Thyroid gland (tissue), 4 donors: ENCODE measurements at regions not wholly inside any gene's neighbourhood (a gene's known extent, or its start where the extent isn't known, plus 50 kb on each side); places are given as distances from the start of the nearest gene placed in this dataset.

Experiments
- DNase-seq, 2 donors: peaks; one replicate each; pipeline ENCODE4 v3.0.0-alpha.2; 2019
- H3K27ac ChIP-seq, 3 donors: fragments of 200-600 bp; sonication (generic); 1 replicate in 2 of 3; 2 replicates in 1 of 3; pipeline ENCODE4 v1.5.1; 2016 to 2019; ENCODE audit warnings: mild to moderate bottlenecking in 1 of 3, moderate library complexity in 1 of 3
- H3K27me3 ChIP-seq: fragments of 200-600 bp; sonication (generic); one replicate; pipeline ENCODE4 v1.5.1; 2019
- H3K36me3 ChIP-seq, 2 donors: fragments of 200-600 bp; sonication (generic); one replicate each; pipeline ENCODE4 v1.5.1; 2016 to 2019
- H3K4me1 ChIP-seq, 2 donors: fragments of 200-600 bp; sonication (generic); one replicate each; pipeline ENCODE4 v1.5.1; 2017 to 2019
- H3K4me3 ChIP-seq, 3 donors: fragments of 200-600 bp; sonication (generic); replicated peaks in 1 of 3; 1 replicate in 2 of 3; 2 replicates in 1 of 3; pipeline ENCODE4 v1.5.1; 2016; ENCODE audit warnings: mild to moderate bottlenecking in 1 of 3
- H3K9me3 ChIP-seq: fragments of 200-600 bp; sonication (generic); one replicate; pipeline ENCODE4 v1.5.1; 2017
- POLR2A ChIP-seq, 2 donors: fragments of 450-650 bp; IDR thresholded peaks; one replicate each; pipeline ENCODE4 v1.6.1; 2017; ENCODE audit warnings: antibody characterized with exemption in 2 of 2, mild to moderate bottlenecking in 2 of 2, moderate library complexity in 1 of 2
- WGBS, 2 donors: methylation state at CpG; one replicate each; pipeline ENCODE4 v1.1.5; 2017; 5-methylcytosine and 5-hydroxymethylcytosine counted together
- intact Hi-C: fragments of 100-400 bp; cut with DNase I; formaldehyde crosslinking; loops from one replicate; pipeline ENCODE4 v1.15.1; 2023
- TF ChIP-seq, protein P1 (sequence below), 6 experiments: fragments of 200-600 bp in 3 of 6; fragments of 450-650 bp in 3 of 6; sonication (generic) in 3 of 6; IDR thresholded peaks; one replicate each; pipeline ENCODE4 v1.5.1; 2016 to 2019; ENCODE audit warnings: antibody characterized with exemption in 6 of 6, mild to moderate bottlenecking in 2 of 6, inconsistent platforms in 1 of 6, moderate library complexity in 1 of 6

DNA sequence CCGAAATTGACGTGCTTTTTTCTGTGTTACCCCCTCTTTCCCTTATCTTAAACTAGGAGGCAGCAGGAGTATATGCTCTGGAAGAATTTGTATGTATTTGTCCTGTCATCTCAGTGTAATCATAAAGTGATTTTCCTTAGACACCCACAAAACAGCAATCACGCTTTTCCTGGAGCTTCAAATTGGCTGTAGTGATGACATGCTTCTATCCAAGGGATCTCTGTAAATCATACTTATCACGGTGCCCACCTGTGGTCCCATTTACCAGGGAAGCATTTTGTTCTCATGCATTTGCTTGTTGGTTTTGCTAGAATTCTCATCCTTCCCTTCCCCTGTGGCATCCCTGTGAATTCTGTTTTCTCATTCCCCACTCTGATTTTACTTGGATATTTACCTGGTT lies 220.8 kb upstream of the THUMPD2 start:
- intact Hi-C loops = no loop called here
- no peaks in the 10 kb centered on the region for H3K4me1 ChIP-seq
- H3K27ac ChIP-seq = no peak overlapping the region
- no peaks in the 10 kb centered on the region for H3K36me3 ChIP-seq
- no peaks in the 10 kb centered on the region for H3K9me3 ChIP-seq
- no peak overlapping the region for H3K4me3 ChIP-seq
- TF ChIP-seq, protein P1, sequence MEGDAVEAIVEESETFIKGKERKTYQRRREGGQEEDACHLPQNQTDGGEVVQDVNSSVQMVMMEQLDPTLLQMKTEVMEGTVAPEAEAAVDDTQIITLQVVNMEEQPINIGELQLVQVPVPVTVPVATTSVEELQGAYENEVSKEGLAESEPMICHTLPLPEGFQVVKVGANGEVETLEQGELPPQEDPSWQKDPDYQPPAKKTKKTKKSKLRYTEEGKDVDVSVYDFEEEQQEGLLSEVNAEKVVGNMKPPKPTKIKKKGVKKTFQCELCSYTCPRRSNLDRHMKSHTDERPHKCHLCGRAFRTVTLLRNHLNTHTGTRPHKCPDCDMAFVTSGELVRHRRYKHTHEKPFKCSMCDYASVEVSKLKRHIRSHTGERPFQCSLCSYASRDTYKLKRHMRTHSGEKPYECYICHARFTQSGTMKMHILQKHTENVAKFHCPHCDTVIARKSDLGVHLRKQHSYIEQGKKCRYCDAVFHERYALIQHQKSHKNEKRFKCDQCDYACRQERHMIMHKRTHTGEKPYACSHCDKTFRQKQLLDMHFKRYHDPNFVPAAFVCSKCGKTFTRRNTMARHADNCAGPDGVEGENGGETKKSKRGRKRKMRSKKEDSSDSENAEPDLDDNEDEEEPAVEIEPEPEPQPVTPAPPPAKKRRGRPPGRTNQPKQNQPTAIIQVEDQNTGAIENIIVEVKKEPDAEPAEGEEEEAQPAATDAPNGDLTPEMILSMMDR (IDR thresholded peaks at IDR 0.05) = no peak
- no peak for TF ChIP-seq POLR2A (IDR thresholded peaks at IDR 0.05)
- no peaks in the 10 kb centered on the region for H3K27me3 ChIP-seq
- 81 to 94% methylated on average over 4 of the region's 4 CpGs for WGBS, 2 donors
- no peak for DNase-seq

DNA sequence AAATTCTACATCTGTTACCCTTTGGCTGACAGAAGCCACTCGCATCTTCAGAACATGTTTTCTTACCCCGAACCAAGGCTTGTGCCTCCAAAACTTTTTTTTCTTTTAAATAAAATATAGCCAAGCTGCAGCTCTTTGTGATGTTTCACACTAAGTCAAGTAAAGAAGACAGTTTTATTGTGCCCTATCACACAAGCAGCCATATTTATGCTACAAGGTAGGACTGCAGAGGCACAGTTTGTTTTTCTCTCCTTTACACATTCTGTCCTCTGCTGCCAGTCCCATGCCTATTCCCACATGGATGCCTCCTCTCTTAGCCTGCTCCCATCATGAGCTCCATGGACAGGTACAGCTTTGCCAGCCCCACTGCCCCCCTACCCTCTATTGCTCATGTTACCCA lies 219.6 kb upstream of the THUMPD2 start:
- H3K36me3 ChIP-seq = no peaks in the 10 kb centered on the region

DNA sequence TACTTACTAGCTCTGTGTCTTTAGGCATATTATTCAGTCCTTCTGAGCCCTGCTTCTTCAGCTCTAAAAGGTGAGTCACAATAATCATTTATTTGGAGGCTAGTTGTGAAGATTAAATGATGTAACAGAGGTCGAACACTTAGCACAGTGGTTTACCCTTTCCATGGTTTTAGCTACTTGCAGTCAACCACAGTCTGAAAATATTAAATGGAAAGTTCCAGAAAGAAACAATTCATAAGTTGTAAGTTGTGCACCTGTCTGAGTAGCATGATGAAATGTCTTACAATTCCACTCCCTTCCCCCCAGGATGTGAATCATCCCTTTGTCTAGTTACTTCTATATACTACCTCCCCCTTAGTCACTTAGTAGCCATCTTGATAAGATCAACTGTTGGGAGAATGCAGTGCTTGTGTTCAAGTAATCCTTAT lies 217.6 kb upstream of the THUMPD2 start:
- Histone ChIP-seq H3K4me1 (no peaks in the 10 kb centered on the region), H3K9me3 (no peaks in the 10 kb centered on the region), H3K27ac (no peak overlapping the region), H3K4me3 (no peak overlapping the region), H3K27me3 (no peaks in the 10 kb centered on the region), H3K36me3 (no peaks in the 10 kb centered on the region)
- WGBS, 2 donors = 76 to 83% methylated on average over 1 of the region's 1 CpG
- intact Hi-C loops = no loop called here
- TF ChIP-seq, protein P1 (IDR thresholded peaks at IDR 0.05) = no peak
- TF ChIP-seq POLR2A (IDR thresholded peaks at IDR 0.05) = no peak
- DNase-seq = no peak

More for the DNA sequence above, 219.6 kb upstream of the THUMPD2 start:
- Histone ChIP-seq H3K4me3 (no peak overlapping the region), H3K27ac (no peak overlapping the region), H3K4me1 (no peaks in the 10 kb centered on the region), H3K9me3 (no peaks in the 10 kb centered on the region), H3K27me3 (no peaks in the 10 kb centered on the region)
- intact Hi-C loops = no loop called here
- WGBS, 2 donors = 91 to 92% methylated on average over 2 of the region's 2 CpGs
- DNase-seq = no peak
- TF ChIP-seq POLR2A (IDR thresholded peaks at IDR 0.05) = no peak
- TF ChIP-seq, protein P1 (IDR thresholded peaks at IDR 0.05) = no peak

DNA sequence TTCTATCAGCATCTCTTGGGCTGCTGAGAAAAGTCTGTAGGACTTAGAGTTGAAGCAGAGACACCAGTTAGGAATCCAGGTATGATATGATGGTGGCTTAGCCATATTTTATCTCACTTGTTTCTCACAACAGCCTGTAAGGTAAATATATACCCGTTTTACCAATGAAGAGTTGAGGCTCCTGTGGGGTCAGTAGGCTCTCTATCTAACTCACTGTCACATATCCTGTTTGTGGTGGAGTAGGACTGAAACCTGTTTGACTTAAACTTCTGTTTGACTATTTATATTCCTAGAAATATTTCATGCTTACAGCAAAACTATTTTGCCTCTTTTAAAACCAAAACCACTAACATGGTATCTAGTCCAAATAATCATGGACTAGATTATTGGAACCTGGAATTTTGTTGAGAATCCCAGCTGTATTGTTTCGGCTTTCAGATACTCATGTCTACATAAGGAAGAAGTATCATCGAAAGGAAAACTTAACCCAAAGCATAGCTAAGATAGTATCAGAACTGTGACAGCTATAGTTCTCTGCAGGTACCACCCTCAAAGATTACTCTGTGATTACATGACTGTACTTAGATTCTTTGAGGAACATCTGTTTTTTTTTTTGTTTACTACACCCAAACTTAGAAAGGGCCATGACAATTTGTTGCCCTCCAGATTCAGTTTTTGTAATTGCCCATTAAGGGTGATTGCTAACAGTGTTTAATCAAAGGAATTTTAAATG lies 216.1 kb upstream of the THUMPD2 start:
- H3K4me1 ChIP-seq = no peaks in the 10 kb centered on the region
- intact Hi-C loops = no loop called here
- WGBS, 2 donors = 88 to 89% methylated on average over 3 of the region's 3 CpGs

DNA sequence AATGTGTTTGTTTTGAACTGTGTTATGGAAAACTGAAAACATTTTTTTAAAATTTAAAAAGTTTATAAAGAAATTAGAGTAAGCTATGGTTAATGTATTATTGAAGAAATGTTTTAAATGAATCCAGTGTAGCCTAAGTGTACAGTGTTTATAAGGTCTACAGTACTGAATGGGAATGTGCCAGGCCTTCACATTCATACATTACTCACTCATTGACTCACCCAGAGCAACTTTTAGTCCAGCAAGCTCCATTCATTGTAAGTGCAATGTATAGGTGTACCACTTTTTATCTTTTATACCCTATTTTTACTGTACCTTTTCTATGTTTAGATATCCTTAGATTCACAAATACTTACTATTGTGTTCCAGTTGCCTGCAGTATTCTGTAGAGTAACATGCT lies 215.1 kb upstream of the THUMPD2 start:
- H3K9me3 ChIP-seq = no peaks in the 10 kb centered on the region
- no peak overlapping the region for H3K4me3 ChIP-seq
- H3K27me3 ChIP-seq = no peaks in the 10 kb centered on the region
- no peaks in the 10 kb centered on the region for H3K4me1 ChIP-seq
- TF ChIP-seq, protein P1 (IDR thresholded peaks at IDR 0.05) = no peak
- TF ChIP-seq POLR2A (IDR thresholded peaks at IDR 0.05) = no peak
- no peak for DNase-seq
- no peaks in the 10 kb centered on the region for H3K36me3 ChIP-seq
- H3K27ac ChIP-seq = no peak overlapping the region
- intact Hi-C loops = no loop called here

More for the DNA sequence above, 216.1 kb upstream of the THUMPD2 start:
- H3K27ac ChIP-seq = no peak overlapping the region
- no peak for DNase-seq
- H3K27me3 ChIP-seq = no peaks in the 10 kb centered on the region
- TF ChIP-seq, protein P1 (IDR thresholded peaks at IDR 0.05) = no peak
- TF ChIP-seq POLR2A (IDR thresholded peaks at IDR 0.05) = no peak
- H3K4me3 ChIP-seq = no peak overlapping the region
- H3K9me3 ChIP-seq = no peaks in the 10 kb centered on the region
- no peaks in the 10 kb centered on the region for H3K36me3 ChIP-seq
